CD4-positive, alpha-beta memory T cell (primary cell): ENCODE measurements at regions not wholly inside any gene's neighbourhood (a gene's known extent, or its start where the extent isn't known, plus 50 kb on each side); places are given as distances from the start of the nearest gene placed in this dataset.
"Not testable (repeated sequence)": the region's sequence is repeated elsewhere in the genome, so short reads cannot be mapped to it uniquely, and the experiment has no call there.

Experiments used
- CTCF ChIA-PET: fragments of 350-600 bp; sonication (Branson Sonifier 250); formaldehyde crosslinking; loops from one replicate; lab custom pipeline; 2021; ENCODE audit warnings: inconsistent platforms; ENCODE audit not compliant: partially characterized antibody; lab: Charles Lee
- POLR2A ChIA-PET: fragments of 350-600 bp; sonication (Branson Sonifier 250); formaldehyde crosslinking; loops from one replicate; lab custom pipeline; 2021; ENCODE audit not compliant: partially characterized antibody; lab: Charles Lee
- DNase-seq, 5 donors: peaks; one replicate each; pipeline versions ENCODE4 v3.0.0 to v3.0.0-alpha.2; 2020 to 2022; ENCODE audit warnings: mixed read lengths in 1 of 5
- H3K27ac ChIP-seq: one replicate; pipeline ENCODE4 v1.7.0; 2013; ENCODE audit warnings: low read depth, low read length
- H3K27me3 ChIP-seq: 2 replicates; pipeline ENCODE4 v1.7.0; 2013; ENCODE audit warnings: mild to moderate bottlenecking, low read length, moderate library complexity; ENCODE audit not compliant: insufficient read depth
- H3K36me3 ChIP-seq: 2 replicates; pipeline ENCODE4 v1.7.0; 2013; ENCODE audit warnings: mild to moderate bottlenecking, low read length, moderate library complexity; ENCODE audit not compliant: insufficient read depth
- H3K4me1 ChIP-seq: 2 replicates; pipeline ENCODE4 v1.7.0; 2013; ENCODE audit warnings: mild to moderate bottlenecking, low read length, moderate library complexity; ENCODE audit not compliant: insufficient read depth
- H3K4me3 ChIP-seq, 2 donors: one replicate each; pipeline ENCODE4 v1.7.0; 2013; ENCODE audit warnings: low read length in 2 of 2, mild to moderate bottlenecking in 1 of 2
- H3K9me3 ChIP-seq, 2 donors: one replicate each; pipeline ENCODE4 v1.7.0; 2013; ENCODE audit warnings: low read length in 2 of 2, control low read depth in 1 of 2; ENCODE audit not compliant: control insufficient read depth in 1 of 2
- H3K27ac Mint-ChIP-seq, 7 donors: one replicate each; pipeline ENCODE4 v1.8.0; 2020 to 2021; ENCODE audit warnings: mixed read lengths in 7 of 7, mild to moderate bottlenecking in 6 of 7, inconsistent platforms in 3 of 7, moderate library complexity in 3 of 7
- H3K27me3 Mint-ChIP-seq, 2 donors: one replicate each; pipeline ENCODE4 v1.8.0; 2020 to 2021; ENCODE audit warnings: mixed read lengths in 2 of 2
- H3K36me3 Mint-ChIP-seq, 2 donors: one replicate each; pipeline ENCODE4 v1.8.0; 2020 to 2021; ENCODE audit warnings: mixed read lengths in 2 of 2, inconsistent platforms in 1 of 2, mild to moderate bottlenecking in 1 of 2
- H3K4me1 Mint-ChIP-seq, 4 donors: one replicate each; pipeline ENCODE4 v1.8.0; 2020 to 2021; ENCODE audit warnings: mixed read lengths in 4 of 4, mild to moderate bottlenecking in 1 of 4
- H3K4me3 Mint-ChIP-seq, 8 donors: one replicate each; pipeline ENCODE4 v1.8.0; 2020 to 2021; ENCODE audit warnings: mixed read lengths in 8 of 8, mild to moderate bottlenecking in 7 of 8, moderate library complexity in 6 of 8, inconsistent platforms in 3 of 8
- H3K9me3 Mint-ChIP-seq, 8 donors: one replicate each; pipeline ENCODE4 v1.8.0; 2020 to 2021; ENCODE audit warnings: mixed read lengths in 8 of 8, mild to moderate bottlenecking in 5 of 8, inconsistent platforms in 3 of 8, moderate library complexity in 1 of 8
- intact Hi-C: fragments of 100-400 bp; cut with micrococcal nuclease; formaldehyde crosslinking; loops from one replicate; pipeline ENCODE4 v1.15.1; 2023

DNA sequence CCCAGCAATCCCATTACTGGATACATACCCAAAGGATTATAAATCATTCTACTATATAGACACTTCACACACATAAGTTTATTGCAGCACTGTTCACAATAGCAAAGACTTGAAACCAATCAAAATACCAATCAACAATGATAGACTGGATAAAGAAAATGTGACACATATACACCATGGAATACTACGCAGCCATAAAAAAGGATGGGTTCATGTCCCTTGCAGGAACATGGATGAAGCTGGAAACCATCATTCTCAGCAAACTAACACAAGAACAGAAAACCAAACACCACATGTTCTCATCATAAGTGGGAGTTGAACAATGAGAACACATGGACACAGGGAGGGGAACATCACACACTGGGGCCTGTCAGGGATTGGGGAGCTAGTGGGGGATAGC is 475.4 kb upstream of the NFIA start:
- H3K27me3 Mint-ChIP-seq, H3K36me3 ChIP-seq, H3K4me1 Mint-ChIP-seq, H3K9me3 ChIP-seq, H3K4me3 Mint-ChIP-seq, intact Hi-C loops, H3K4me1 ChIP-seq, CTCF ChIA-PET, H3K27me3 ChIP-seq, H3K27ac Mint-ChIP-seq, H3K4me3 ChIP-seq, POLR2A ChIA-PET, H3K27ac ChIP-seq, DNase-seq, H3K36me3 Mint-ChIP-seq: not testable (repeated sequence)
- peaks cover 2 to 16% (median 10%) of the 10 kb centered on the region in 8 donors for H3K9me3 Mint-ChIP-seq

DNA sequence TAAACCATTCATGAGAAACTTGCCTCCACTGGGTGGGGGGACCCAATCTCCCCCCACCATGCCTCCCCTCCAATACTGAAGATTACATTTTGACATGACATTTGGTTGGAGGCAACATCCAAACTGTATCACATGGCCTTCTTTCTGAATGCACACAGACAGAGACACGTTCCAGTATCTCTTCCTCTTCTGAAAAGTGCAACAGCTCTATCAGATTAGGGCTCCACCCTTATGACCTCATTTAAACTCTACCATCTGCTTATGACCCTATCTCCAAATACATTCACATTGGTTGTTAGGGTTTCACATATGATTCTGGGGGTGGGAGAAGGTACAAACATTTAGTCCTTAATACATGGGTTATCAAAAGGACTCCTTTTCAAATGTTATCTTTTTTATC is 481.8 kb upstream of the NFIA start:
- CTCF ChIA-PET, result no interaction called here

DNA sequence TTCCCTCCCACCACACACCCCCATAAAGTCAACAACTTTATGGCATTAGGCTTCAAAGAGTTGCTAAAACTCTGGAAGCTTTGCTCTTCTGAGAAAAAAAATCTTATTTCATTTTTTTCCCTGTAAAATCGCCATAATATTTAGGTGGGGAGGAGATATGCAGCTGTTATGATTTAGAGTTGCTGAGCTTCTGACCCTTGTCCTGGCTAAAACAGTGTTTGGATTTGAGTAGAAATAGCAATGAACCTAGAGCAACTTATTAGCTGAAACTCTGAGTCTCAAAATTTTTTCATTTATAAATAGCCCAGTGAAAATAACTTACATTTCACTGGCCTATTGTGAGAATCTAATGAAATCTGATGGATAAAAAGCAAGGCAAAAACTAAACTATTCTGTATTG is 482.8 kb upstream of the NFIA start:
- ChIA-PET POLR2A (no interaction called here), CTCF (no interaction called here)
- H3K27me3 ChIP-seq, result no peaks in the 10 kb centered on the region
- Mint-ChIP-seq H3K4me1 (no peaks in the 10 kb centered on the region), H3K36me3 (no peaks in the 10 kb centered on the region), H3K27ac (no peak overlapping the region), H3K4me3 (no peak overlapping the region), H3K27me3 (peaks cover 0 to 1% of the 10 kb centered on the region in 2 donors), H3K9me3 (peaks cover 3 to 17% (median 10%) of the 10 kb centered on the region in 8 donors)
- H3K4me1 ChIP-seq, result no peaks in the 10 kb centered on the region
- no peak overlapping the region for H3K4me3 ChIP-seq
- intact Hi-C loops, result no loop called here
- no peak for DNase-seq
- H3K36me3 ChIP-seq, result no peaks in the 10 kb centered on the region
- H3K9me3 ChIP-seq, result peaks cover 0 to 3% of the 10 kb centered on the region in 2 donors
- no peak overlapping the region for H3K27ac ChIP-seq

More for the DNA sequence above, 481.8 kb upstream of the NFIA start:
- Histone ChIP-seq H3K36me3 (no peaks in the 10 kb centered on the region), H3K4me3 (no peak overlapping the region), H3K27ac (no peak overlapping the region), H3K27me3 (no peaks in the 10 kb centered on the region), H3K9me3 (peaks cover 0 to 3% of the 10 kb centered on the region in 2 donors), H3K4me1 (no peaks in the 10 kb centered on the region)
- intact Hi-C loops, result no loop called here
- no peak for DNase-seq
- H3K9me3 Mint-ChIP-seq, result peaks cover 3 to 17% (median 10%) of the 10 kb centered on the region in 8 donors
- no peaks in the 10 kb centered on the region for H3K4me1 Mint-ChIP-seq
- no peak overlapping the region for H3K27ac Mint-ChIP-seq
- H3K27me3 Mint-ChIP-seq, result peaks cover 0 to 1% of the 10 kb centered on the region in 2 donors
- no peaks in the 10 kb centered on the region for H3K36me3 Mint-ChIP-seq
- H3K4me3 Mint-ChIP-seq, result no peak overlapping the region
- POLR2A ChIA-PET, result no interaction called here

DNA sequence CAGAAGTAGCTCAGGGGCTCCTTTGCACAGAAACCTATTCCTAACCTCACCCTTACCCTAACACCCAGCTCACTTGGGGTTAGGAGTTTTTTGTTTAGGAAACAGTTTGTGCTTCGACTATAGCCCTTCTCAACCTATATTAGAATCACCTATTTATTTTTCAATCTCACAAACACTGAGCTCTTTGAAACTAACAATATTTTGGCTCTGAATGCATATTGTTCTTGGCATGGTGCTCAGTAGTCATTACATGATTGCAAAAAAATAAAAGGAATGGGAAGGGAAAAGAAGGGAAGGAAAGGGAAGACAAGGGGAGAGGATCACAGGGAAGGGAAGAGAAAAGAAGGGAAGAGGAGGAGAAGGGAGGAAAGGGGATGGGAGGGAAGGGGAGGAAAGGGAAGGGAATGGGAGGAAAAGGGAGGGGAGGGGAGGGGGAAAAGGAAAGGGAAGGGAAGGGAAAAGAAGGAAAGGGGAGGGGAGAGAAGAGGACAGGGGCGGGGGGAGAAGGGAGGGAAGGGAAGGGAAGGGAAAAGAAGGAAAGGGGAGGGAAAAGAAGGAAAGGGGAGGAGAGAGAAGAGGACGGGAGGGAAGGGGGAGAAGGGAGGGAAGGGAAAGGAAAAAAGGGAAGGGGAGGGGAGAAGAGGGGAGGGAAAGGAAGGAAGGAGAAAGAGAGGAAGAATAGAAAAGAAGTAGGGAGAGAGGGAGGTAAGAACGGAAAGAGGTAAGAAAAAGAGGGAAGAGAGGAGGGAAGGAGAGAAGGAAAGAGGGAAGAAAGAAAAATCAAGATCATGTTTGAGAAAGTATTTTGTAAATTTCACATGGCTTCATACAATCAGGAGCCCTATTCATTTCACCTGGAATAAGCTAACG is 484.1 kb upstream of the NFIA start:
- no peaks in the 10 kb centered on the region for H3K4me1 Mint-ChIP-seq
- POLR2A ChIA-PET, result no interaction called here

DNA sequence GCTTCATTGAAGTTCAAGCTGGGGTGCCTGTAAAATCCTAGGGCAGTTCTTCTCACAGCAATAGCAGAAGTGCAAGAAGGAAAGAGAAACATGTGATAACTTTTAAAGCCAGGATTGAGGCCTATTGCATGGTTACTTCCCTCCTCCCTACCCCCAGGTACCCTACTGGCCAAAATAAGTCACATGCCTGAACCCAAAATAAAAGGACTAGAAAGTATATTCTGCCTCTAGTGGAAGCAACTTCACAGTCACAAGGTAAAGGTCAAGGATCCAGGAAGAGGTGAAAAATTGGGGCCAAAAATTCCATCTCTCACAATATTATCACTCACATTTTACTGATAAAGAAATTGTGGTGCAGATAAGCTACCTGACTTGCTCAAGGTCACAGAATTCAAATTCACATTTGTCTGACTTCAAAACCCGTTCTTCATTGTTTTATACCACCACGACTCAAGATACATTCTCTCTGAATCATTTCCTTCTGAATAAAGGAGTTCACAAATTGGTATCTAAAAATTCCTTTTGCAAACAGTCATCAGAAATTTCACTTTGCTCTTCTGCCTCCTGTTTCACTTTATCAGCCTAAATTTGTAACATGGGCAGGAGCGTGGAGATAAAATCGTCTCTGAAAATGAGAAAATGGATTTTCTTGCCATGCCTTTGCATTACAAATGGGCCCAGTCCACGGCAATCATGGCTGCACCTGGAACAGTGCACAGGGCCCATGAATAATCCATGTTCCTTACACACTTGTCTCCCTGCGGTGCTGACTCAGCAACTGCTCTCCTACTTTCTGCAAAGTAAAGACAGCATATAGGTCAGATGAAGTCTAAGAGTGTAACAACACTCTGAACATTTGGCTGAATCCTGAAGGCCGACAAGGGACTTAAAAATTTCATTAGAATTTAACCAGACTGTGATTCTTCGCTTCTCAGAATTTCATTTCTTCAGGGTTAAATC is 485.3 kb upstream of the NFIA start:
- Histone ChIP-seq H3K27ac (no peak overlapping the region), H3K4me3 (no peak overlapping the region), H3K27me3 (no peaks in the 10 kb centered on the region), H3K4me1 (no peaks in the 10 kb centered on the region), H3K9me3 (peaks cover 0 to 3% of the 10 kb centered on the region in 2 donors), H3K36me3 (no peaks in the 10 kb centered on the region)
- POLR2A ChIA-PET, result no interaction called here
- Mint-ChIP-seq H3K36me3 (no peaks in the 10 kb centered on the region), H3K4me3 (no peak overlapping the region), H3K27ac (no peak overlapping the region), H3K9me3 (peaks cover 0 to 8% (median 3%) of the 10 kb centered on the region in 8 donors), H3K27me3 (peaks cover 0 to 1% of the 10 kb centered on the region in 2 donors), H3K4me1 (no peaks in the 10 kb centered on the region)
- intact Hi-C loops, result no loop called here
- no peak for DNase-seq
- CTCF ChIA-PET, result no interaction called here

More for the DNA sequence above, 484.1 kb upstream of the NFIA start:
- no peaks in the 10 kb centered on the region for H3K36me3 ChIP-seq
- no peak overlapping the region for H3K4me3 ChIP-seq
- no peak overlapping the region for H3K27ac Mint-ChIP-seq
- H3K27me3 Mint-ChIP-seq, result peaks cover 0 to 1% of the 10 kb centered on the region in 2 donors
- H3K36me3 Mint-ChIP-seq, result no peaks in the 10 kb centered on the region
- no peaks in the 10 kb centered on the region for H3K27me3 ChIP-seq
- no peak for DNase-seq
- H3K4me3 Mint-ChIP-seq, result no peak overlapping the region
- no peak overlapping the region for H3K27ac ChIP-seq
- CTCF ChIA-PET, result no interaction called here
- H3K9me3 ChIP-seq, result peaks cover 0 to 3% of the 10 kb centered on the region in 2 donors
- H3K9me3 Mint-ChIP-seq, result peaks cover 0 to 9% (median 3%) of the 10 kb centered on the region in 8 donors
- H3K4me1 ChIP-seq, result no peaks in the 10 kb centered on the region
- intact Hi-C loops, result no loop called here

DNA sequence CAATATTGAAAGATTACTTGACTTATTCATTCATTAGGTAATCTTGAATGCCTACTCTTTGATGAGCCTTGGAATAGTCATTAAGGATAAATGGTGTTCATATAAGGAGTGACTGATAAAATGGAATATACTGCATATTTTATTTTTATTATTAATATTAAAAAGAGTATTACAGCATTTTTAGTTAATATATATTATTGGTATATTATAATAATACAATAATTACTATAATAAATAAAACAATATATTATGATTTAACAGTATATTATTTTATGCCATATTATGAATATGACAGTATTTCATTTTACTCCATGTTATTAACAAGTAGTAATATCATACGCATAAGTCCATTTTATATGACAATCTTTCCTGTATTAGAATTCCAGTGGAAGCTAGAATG is 490.8 kb upstream of the NFIA start:
- no peaks in the 10 kb centered on the region for H3K27me3 ChIP-seq
- H3K27me3 Mint-ChIP-seq, result no peaks in the 10 kb centered on the region
- no peaks in the 10 kb centered on the region for H3K4me1 ChIP-seq
- no peak for DNase-seq
- H3K4me3 Mint-ChIP-seq, result no peak overlapping the region
- H3K9me3 ChIP-seq, result no peaks in the 10 kb centered on the region
- no peak overlapping the region for H3K4me3 ChIP-seq
- H3K36me3 Mint-ChIP-seq, result no peaks in the 10 kb centered on the region
- intact Hi-C loops, result no loop called here
- peaks cover 0 to 2% (median 0%) of the 10 kb centered on the region in 8 donors for H3K9me3 Mint-ChIP-seq
- no peak overlapping the region for H3K27ac ChIP-seq
- CTCF ChIA-PET, result no interaction called here
- POLR2A ChIA-PET, result no interaction called here
- H3K4me1 Mint-ChIP-seq, result no peaks in the 10 kb centered on the region
- no peaks in the 10 kb centered on the region for H3K36me3 ChIP-seq
- H3K27ac Mint-ChIP-seq, result no peak overlapping the region

DNA sequence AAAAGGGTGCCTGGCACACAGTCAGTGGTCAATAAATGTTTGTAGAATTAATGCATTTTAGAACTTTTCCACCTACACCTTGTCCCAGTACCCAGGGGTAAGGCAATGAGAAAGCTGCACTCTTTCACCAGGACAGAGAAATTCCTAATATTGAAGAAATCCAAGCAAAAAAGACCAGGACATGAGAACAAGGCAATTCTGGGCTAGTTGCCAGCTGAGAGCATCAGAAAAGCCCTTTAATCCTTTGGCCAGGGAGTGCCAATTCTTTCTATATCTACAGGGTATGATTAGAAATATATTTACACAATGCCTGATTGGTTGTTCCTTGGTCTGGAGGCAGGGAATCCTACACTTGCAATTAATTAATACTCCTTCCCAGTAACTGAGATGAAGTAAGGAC is 492.4 kb upstream of the NFIA start:
- intact Hi-C loops, result no loop called here
- no peaks in the 10 kb centered on the region for H3K27me3 Mint-ChIP-seq
- Histone ChIP-seq H3K27ac (no peak overlapping the region), H3K9me3 (no peaks in the 10 kb centered on the region), H3K4me3 (no peak overlapping the region), H3K36me3 (no peaks in the 10 kb centered on the region), H3K27me3 (no peaks in the 10 kb centered on the region), H3K4me1 (no peaks in the 10 kb centered on the region)
- no peak for DNase-seq
- no peak overlapping the region for H3K27ac Mint-ChIP-seq
- H3K9me3 Mint-ChIP-seq, result peaks cover 0 to 6% (median 3%) of the 10 kb centered on the region in 8 donors
- H3K4me1 Mint-ChIP-seq, result no peaks in the 10 kb centered on the region
- H3K36me3 Mint-ChIP-seq, result no peaks in the 10 kb centered on the region
- ChIA-PET CTCF (no interaction called here), POLR2A (no interaction called here)
- no peak overlapping the region for H3K4me3 Mint-ChIP-seq
